Activated naive CD4-positive, alpha-beta T cell treated with anti-CD3 and anti-CD28 coated beads, Interleukin-2, amount 50 U/mL, for 16 hours (primary cell): ENCODE measurements at regions not wholly inside any gene's neighbourhood (a gene's known extent, or its start where the extent isn't known, plus 50 kb on each side); places are given as distances from the start of the nearest gene placed in this dataset.
"Not testable (repeated sequence)": the region's sequence is repeated elsewhere in the genome, so short reads cannot be mapped to it uniquely, and the experiment has no call there.

Experiments
- DNase-seq: peaks from one replicate; pipeline ENCODE4 v3.0.0-alpha.2; 2020

- not testable (repeated sequence) for DNase-seq
Observed at GRCh38 chr2:87633287-87633963, 114.5 kb upstream of the PLGLB2 start.

- DNase-seq: not testable (repeated sequence)
Observed at GRCh38 chr2:87634106-87634505, 113.8 kb upstream of the PLGLB2 start.

GRCh38 chr2:87634971-87635650, 112.8 kb upstream of the PLGLB2 start:
- DNase-seq: peak; percentile 16

- DNase-seq: not testable (repeated sequence)
Observed at GRCh38 chr2:87636246-87636645, 111.6 kb upstream of the PLGLB2 start.

- DNase-seq: not testable (repeated sequence)
Observed at GRCh38 chr2:87636735-87637134, 111.2 kb upstream of the PLGLB2 start.

GRCh38 chr2:87637249-87637990, 110.5 kb upstream of the PLGLB2 start:
- DNase-seq: not testable (repeated sequence)

- DNase-seq: not testable (repeated sequence)
Observed at GRCh38 chr2:87638114-87638807, 109.6 kb upstream of the PLGLB2 start.

GRCh38 chr2:87638872-87639271, 109.0 kb upstream of the PLGLB2 start:
- not testable (repeated sequence) for DNase-seq

GRCh38 chr2:87639801-87640440, 108.0 kb upstream of the PLGLB2 start:
- not testable (repeated sequence) for DNase-seq

- not testable (repeated sequence) for DNase-seq
Observed at GRCh38 chr2:87640961-87641563, 106.8 kb upstream of the PLGLB2 start.

GRCh38 chr2:87643165-87643564, 104.7 kb upstream of the PLGLB2 start:
- not testable (repeated sequence) for DNase-seq

GRCh38 chr2:87647737-87648498, 100.0 kb upstream of the PLGLB2 start:
- DNase-seq: not testable (repeated sequence)

GRCh38 chr2:87648815-87649214, 99.1 kb upstream of the PLGLB2 start:
- not testable (repeated sequence) for DNase-seq

- not testable (repeated sequence) for DNase-seq
Observed at GRCh38 chr2:87649871-87650270, 98.0 kb upstream of the PLGLB2 start.

GRCh38 chr2:87650837-87651236, 97.0 kb upstream of the PLGLB2 start:
- not testable (repeated sequence) for DNase-seq

- DNase-seq: not testable (repeated sequence)
Observed at GRCh38 chr2:87651589-87651988, 96.3 kb upstream of the PLGLB2 start.

- not testable (repeated sequence) for DNase-seq
Observed at GRCh38 chr2:87653373-87653772, 94.5 kb upstream of the PLGLB2 start.

- DNase-seq: not testable (repeated sequence)
Observed at GRCh38 chr2:87654136-87654814, 93.6 kb upstream of the PLGLB2 start.

GRCh38 chr2:87657915-87658314, 90.0 kb upstream of the PLGLB2 start:
- not testable (repeated sequence) for DNase-seq

GRCh38 chr2:87658357-87658756, 89.5 kb upstream of the PLGLB2 start:
- not testable (repeated sequence) for DNase-seq
